HG02763 (cell line): ENCODE measurements at regions not wholly inside any gene's neighbourhood (a gene's known extent, or its start where the extent isn't known, plus 50 kb on each side); places are given as distances from the start of the nearest gene placed in this dataset.

Experiments used
- ATAC-seq: cut with Tn5 transposase; IDR thresholded peaks from one replicate; pipeline ENCODE4 v1.9.1; 2021; ENCODE audit warnings: mild to moderate bottlenecking, moderate library complexity; ENCODE audit not compliant: unreplicated experiment

- no peak for ATAC-seq
Observed at GRCh38 chr2:158732573-158733429, 62.3 kb upstream of the DAPL1 start.

GRCh38 chr2:158733430-158733755 lies 61.7 kb upstream of the DAPL1 start:
- no peak for ATAC-seq

GRCh38 chr2:158734442-158734841 lies 60.7 kb upstream of the DAPL1 start:
- no peak for ATAC-seq

GRCh38 chr2:158735822-158736580 lies 59.1 kb upstream of the DAPL1 start:
- ATAC-seq = no peak

- no peak for ATAC-seq
Observed at GRCh38 chr2:158738363-158738762, 56.8 kb upstream of the DAPL1 start.

- ATAC-seq = no peak
Observed at GRCh38 chr2:158740127-158740526, 55.0 kb upstream of the DAPL1 start.

GRCh38 chr2:158740621-158741020 lies 54.5 kb upstream of the DAPL1 start:
- no peak for ATAC-seq

- ATAC-seq = no peak
Observed at GRCh38 chr2:158741625-158742024, 53.5 kb upstream of the DAPL1 start.

- no peak for ATAC-seq
Observed at GRCh38 chr2:158742536-158742935, 52.6 kb upstream of the DAPL1 start.

GRCh38 chr2:158743466-158743865 lies 51.7 kb upstream of the DAPL1 start:
- ATAC-seq = no peak

GRCh38 chr2:158743879-158744278 lies 51.2 kb upstream of the DAPL1 start:
- ATAC-seq = no peak

GRCh38 chr2:158745067-158745865 lies 49.9 kb upstream of the DAPL1 start:
- peak; percentile 64 for ATAC-seq
